NOMO-1 treated with dmso at 0.1 percent for 144 hours (cell line): ENCODE measurements at regions not wholly inside any gene's neighbourhood (a gene's known extent, or its start where the extent isn't known, plus 50 kb on each side); places are given as distances from the start of the nearest gene placed in this dataset.

Experiments
- DNase-seq: peaks from one replicate; lab custom pipeline; 2025; ENCODE audit not compliant: unreplicated experiment; lab: John Stamatoyannopoulos, UW

DNA sequence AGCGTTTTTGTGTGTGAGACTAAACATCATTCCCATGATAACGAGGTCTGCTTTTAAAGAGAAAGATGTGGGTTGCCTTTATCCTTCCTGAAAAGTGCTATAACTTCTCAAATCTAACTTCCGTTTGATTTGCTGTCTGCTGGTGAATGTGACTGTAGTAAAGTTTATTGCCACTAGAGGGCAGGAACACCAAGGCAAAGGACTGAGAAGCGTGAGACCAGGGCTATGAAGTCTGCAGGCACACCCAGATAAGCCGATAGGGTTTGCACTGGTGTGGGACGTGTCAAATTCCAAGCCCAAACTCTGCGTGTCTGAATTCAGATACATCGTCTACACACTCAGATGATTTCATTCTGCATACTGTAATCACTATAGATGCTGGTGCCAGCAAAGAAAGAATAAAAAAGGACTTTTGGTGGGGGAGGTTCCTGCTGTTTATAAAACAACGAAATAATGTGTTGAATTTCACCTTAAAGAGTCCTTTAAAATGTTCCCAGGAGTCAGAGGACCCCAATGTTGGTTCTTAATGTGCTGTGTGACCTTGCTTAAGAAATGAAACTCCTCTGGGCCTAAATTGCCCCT is 87.2 kb downstream of the PTTG1 start:
- DNase-seq, result peak; percentile 87

DNA sequence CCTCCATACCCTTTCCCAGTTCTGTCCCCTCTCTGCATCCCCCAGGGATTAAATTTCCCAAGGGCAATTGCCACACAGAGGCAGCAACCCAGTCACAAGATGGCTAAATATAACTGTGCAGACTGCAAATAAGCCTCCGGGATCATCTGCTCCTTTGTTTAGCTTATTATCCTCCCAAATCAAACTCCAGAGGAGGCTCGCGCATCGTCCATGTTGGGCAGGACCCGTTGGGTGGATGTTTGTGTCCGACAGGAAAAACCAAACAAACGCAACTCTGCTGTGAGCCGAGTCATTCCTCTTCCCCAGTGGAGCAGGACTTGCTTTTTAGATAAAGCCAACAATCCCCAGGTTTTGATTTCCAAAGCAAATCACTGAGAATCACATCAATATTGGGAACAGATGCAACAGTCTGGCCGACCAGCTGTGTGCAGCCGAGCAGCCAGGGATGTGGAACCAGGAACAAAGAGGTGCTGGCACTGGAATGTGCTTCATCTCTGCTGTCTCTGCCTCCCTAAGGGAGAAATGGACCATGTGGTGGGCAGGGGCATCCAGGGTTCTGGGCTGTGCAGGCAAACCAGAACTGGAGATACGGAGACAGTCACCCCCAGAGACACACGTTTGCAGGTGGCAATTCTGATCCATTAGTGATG is 89.8 kb downstream of the PTTG1 start:
- no peak for DNase-seq
